ENCODE measurements at regions not wholly inside any gene's neighbourhood (a gene's known extent, or its start where the extent isn't known, plus 50 kb on each side); places are given as distances from the start of the nearest gene placed in this dataset.

- TF ChIP-seq POLR2AphosphoS5 (IDR thresholded peaks at IDR 0.05) = no peak
- TF ChIP-seq POLR2A (IDR thresholded peaks at IDR 0.05) = no peak
- TF ChIP-seq CTCF (IDR thresholded peaks at IDR 0.05) = no peak
Observed at GRCh38 chr3:168736202-168736601, 640.5 kb upstream of the GOLIM4 start.

All from upper lobe of left lung (tissue), 4 donors.